Dermis microvascular lymphatic vessel endothelial cell (primary cell): ENCODE measurements at regions not wholly inside any gene's neighbourhood (a gene's known extent, or its start where the extent isn't known, plus 50 kb on each side); places are given as distances from the start of the nearest gene placed in this dataset.

Experiments used
- DNase-seq, 2 donors: peaks; one replicate each; pipeline versions ENCODE4 v3.0.0 to v3.0.0-alpha.2; 2010; ENCODE audit warnings: low read depth in 2 of 2

DNA sequence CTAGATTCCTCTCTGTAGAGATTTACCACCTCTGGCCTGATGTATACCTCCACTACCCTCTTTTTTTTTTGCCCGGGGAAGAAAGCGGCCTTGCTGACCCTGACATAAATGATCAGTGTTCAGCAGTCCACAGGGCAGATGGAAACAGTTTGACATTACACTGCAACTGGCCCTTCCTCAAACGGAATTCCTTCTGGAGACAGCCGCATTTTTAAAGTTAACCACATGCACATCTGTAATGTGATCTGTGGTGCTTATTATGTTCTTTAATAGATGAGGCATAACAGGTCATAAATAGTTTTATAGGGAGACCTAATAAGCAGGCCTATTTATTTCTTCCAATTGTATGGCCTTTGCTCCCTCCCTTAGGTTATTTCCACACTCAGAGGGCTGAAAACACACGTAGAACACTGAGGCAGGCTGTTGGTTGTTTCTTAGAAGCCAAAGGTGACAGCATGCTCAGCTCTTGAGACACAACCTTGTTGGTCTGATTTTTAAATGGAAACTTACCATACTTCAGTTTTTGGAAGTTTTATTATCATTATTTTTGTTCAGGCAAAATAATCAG lies 84.0 kb upstream of the APC start:
- DNase-seq: no peak

DNA sequence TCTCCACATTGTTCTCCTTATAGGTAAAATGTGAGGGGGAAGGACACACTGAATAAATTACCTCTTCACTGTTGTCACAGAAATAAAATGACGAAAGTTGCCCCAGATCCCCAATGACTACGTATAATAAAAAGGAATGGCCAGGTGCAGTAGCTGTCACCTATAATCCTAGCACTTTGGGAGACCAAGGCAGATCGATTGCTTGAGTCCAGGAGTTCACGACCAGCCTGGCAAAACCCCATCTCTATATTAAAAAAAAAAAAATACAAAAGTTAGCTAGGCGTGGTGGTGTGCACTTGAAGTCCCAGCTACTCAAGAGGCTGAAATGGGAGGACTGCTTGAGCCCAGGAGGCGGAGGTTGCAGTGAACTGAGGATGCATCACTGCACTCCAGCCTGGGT lies 82.2 kb upstream of the APC start:
- DNase-seq: no peak

DNA sequence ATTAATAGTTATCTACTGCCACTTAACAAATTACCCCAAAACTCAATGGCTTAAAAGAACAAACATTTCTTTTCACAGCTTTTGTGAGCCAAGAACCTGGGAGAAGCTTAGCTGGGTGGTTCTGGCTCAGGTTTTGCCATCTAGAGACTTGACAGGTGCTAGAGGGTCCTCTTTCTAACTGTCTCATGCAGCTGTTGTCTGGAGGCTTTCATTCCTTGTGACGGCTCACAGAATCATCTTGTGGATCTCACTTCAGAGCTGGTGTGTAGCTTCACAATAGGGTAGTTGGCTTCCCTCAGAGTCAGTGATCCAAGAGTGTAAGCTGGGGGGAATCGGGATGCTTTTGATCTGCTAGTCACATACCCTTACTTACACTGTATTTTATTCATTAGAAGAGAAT lies 81.2 kb upstream of the APC start:
- no peak for DNase-seq

DNA sequence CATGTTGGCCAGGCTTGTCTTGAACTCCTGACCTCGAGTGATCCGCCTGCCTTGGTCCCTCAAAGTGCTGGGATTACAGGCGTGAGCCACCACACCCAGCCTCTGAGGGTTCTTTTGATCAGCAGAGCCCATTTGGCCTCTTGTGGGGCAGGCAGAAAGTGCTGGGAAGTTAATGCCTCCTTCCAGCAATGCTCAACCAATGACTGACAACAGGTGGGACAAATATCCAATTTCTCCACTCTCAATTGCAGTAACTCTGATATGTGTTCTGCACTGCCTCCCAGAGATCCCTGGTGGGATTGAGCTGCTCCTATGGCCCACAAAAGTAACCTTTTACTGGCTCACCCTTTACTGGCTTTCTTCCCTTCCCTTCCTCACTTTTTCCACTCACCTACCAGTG lies 79.9 kb upstream of the APC start:
- DNase-seq: no peak

DNA sequence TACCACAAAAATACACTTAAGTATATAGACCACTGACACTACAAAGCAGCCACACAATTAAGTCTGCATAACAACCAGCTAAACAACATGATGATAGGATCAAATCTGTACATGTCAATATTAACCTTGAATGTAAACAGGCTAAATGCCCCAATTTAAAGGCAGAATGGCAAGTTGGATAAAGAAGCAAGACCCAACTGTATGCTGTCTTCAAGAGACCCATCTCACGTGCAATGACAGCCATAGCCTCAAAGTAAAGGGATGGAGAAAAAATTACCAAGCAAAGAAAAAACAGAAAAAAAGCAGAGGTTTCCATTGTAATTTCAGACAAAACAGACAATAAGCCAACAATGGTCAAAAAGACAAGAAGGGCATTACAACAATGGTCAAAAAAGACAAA lies 77.3 kb upstream of the APC start:
- no peak for DNase-seq

DNA sequence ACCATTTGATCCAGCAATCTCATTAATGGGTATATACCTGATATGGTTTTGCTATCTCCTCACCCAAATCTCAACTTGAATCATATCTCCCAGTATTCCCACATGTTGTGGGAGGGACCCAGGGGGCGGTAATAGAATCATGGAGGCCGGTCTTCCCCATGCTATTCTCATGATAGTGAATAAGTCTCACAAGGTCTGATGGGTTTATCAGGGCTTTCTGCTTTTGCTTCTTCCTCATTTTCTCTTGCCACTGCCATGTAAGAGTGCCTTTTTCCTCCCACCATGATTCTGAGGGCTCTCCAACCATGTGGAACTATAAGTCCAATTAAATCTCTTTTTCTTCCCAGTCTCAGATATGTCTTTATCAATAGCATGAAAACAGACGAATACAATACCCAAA lies 74.5 kb upstream of the APC start:
- no peak for DNase-seq

DNA sequence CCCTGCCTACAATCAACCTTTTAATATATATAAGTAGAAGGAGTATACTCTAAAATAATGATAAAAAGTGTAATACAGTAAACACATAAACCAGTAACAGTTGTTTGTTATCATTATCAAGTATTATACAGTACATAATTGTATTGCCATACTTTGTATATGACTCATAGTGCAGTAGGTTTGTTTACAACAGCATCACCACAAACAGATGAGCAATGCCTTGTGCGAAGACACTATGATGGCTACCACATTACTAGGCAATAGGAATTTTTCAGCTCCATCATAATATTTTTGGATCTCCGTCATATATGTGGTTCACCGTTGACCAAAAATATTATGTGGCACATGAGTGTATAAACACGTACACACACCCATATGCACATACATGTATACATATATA lies 69.7 kb upstream of the APC start:
- DNase-seq: no peak

DNA sequence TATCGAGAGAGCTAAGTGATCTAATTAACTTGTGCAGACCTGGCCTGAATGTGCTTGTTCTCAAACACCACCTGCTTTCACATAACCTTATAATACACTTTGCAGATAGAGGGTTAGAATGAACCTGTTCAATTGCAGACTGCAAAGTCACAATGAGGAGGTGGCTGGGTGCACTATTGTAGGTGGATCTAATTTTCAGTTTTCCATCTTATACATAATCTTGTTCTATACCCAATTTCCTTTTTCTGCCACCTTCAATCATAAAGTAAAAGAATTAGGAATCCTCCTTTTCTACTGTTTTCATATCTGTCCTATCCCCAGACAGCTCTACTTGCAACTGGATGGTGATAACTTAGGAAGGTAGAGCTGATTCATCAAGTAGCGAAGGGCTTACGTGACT lies 68.8 kb upstream of the APC start:
- DNase-seq: no peak

DNA sequence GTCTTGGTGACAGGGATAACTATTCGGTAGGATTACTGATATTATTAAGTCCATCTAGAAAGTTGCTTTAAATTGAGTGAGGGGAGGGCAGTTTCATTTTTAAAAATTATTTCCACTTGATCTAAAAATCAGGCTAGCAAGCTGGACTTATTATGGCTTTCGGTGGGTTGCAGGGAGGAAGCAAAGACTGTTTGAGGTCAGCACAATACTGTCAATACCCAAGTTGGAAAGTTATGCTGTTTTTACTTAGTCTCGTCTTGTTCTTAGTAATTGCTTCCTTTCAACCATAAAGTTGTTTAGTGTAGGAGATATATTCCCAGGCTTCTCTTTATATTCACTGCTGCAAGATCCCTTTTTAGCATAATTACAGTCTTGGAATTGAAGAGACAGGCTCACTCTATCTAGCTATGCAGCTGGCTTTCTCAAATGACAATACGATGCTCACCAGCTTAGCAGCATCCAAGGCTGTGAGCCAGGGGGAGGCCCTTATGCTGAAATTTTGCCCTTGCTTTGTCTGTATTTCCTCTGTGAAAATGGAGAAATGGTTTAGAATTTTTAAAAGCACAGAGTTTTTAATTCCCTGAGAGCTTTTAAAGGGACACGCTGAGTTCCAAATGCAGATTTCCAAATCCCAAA lies 68.2 kb upstream of the APC start:
- no peak for DNase-seq

DNA sequence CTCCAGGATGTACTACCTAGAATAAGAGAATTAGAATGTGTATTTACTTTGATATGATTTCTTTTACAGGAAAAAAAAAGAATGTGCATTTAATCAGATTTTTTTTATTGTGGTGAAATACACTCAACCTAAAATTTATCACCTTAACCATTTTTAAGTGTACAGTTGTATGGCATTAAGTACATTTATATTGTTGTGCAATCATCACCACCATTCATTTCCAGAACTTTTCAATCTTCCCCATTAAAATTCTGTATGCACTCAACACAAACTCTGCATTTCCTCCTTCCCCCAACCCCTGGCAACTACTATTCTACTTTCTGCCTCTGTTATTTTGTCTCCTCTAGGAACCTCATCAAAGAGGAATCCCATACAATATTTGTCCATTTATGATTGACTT lies 66.0 kb upstream of the APC start:
- DNase-seq: no peak

DNA sequence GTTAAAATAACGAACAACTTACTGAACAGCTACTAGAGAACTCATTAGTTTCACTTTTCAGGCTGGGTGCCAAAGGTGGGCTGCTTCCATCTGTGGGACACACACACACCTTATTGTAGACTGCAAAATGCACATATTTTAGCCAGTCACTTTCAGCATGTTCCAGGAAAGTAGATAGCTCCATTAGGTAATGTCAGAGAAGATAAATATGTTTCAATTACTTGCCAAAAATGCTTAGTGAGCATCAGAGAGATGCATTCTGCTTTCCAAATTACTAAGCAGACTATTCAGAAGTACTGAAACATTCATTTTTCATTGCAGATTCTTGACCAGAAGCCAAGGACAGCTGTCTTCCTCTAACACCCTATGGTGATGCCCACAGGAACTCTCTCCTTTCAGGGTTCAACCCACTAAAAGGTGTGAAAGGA lies 56.2 kb upstream of the APC start:
- no peak for DNase-seq

DNA sequence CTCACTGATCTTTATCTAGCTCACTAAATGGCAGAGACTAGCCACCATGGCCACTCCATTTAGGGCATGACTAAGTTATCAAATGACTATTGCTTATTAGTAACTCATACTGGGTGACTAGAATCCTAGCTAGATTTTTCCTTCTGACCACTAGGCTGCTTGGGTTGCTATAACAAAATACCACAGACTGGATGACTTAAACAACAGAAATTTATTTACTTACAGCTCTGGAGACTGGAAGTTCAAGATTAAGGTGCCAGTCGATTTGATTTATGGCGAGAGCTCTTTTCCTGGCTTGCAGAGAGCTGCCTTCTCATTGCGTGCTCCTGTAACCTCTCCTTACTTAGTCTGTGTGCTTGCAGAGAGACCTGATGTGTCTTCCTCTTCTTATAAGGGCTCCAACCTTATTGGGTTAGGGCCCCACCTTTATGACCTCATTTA lies 55.0 kb upstream of the APC start:
- no peak for DNase-seq

DNA sequence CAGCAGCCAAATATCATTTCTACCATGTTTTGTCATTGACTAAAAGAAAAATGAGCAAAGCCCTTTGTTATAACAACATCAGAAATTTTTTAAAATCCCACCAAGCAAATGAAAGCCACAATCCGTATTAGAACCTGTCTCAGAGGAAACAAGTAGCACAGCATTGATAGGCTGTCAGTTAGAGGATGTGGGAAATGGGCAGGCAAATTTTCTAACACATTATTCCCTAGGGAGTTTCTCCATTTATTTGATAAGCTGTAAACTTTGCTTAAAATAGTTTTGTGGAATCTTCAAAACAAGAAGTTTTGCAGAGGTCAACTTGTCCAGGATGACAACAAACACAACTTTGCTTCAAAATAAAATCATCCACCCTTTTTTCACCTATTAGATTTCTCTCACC lies 53.6 kb upstream of the APC start:
- no peak for DNase-seq

DNA sequence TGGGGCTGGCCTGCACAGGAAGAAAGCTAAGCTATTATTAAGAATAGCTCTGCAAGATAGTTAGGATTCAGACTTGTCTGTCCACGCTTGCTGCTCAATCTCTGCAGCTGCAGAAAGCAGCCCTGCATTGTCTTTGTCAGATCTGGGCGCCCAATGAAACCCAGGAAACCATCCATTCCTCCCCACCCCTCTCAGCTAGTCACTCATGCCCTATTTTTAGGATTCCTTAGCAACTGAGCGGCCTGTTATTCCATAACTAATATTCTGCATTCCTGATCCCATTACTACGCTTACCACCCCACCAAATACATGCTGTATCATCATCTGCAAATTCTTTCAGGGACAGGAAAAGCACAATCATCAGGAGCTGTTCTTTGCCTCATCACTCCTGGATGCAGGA lies 52.9 kb upstream of the APC start:
- DNase-seq: no peak

DNA sequence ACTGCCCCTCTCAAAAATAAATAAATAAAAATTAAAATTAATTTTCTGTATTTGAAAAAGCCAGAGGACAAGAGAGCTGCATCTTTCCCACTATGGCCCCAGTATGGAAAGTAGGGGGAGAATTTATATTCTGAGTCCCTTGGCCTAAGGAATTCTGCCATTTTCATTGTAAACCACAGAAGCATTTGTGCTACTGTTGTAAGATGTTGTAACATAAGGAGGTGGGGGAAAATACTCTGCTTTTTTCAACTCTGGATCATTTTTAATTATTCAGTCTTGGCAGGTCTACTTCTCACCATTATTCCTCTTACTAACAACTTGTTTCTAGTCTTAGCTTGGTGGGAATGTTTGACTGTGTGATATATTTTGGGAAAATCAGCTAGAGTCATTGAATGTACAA lies 52.3 kb upstream of the APC start:
- no peak for DNase-seq

DNA sequence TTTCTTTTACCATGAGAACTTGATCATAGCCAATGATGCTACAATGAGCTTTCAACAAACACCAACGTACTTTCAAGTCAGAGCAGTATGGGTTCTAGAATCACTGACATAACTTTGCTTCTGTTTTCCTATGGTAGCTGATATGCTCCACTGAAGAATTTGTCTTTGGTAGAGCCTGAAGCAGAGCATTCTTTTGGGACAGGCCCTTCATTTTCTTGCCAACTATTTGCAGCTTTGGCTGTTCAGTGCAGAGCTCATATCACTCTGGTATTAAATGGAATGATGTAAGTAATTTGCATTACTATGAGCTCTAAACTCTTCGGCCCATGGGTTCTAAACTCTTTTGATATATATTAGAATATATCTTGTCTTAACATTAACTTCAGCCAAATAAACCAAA lies 51.8 kb upstream of the APC start:
- no peak for DNase-seq

DNA sequence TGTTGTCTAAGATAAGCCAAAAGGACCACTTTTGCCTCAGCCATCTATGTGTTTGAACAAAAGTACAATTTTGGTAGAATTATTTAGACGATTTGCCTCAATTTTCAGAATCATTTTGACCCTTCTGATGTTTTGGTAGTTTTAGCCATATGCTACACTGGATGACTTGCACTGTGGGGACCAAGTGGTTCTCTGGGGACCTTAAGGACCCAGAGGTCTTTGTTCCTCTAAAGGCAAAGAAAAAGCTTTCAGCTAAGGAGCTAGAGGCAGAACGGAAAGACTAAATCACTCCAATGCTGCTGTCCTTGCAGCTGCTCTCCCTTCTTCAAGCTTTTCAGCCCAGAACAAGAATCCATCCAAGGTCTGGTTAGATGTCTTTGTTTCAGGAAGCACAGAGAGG lies 51.0 kb upstream of the APC start:
- no peak for DNase-seq

DNA sequence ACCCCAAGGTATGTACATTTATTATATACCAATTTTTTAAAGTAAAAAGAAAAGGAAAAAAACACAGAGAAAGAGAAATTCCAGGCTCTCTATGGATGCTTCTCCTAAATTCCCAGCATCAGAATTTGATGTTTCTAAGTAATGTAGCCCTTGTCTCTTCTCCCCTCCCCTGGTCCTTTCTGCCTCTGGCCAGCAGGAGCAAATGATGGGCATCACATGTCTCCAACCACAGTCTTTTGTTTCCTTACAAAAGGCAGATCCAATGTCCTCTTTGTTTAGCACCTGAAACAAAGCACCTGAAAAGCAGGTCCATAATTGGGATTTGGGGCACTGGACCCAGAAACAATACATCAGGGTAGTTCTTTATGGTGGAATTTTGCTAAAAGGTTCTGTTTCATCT lies 50.4 kb upstream of the APC start:
- DNase-seq: no peak
